HepG2 (cell line): ENCODE measurements at regions not wholly inside any gene's neighbourhood (a gene's known extent, or its start where the extent isn't known, plus 50 kb on each side); places are given as distances from the start of the nearest gene placed in this dataset.

Experiments used
- ATAC-seq: fragments of 200-7000 bp; cut with Tn5 transposase; 3 replicates; pipeline ENCODE4 v1.9.1; 2020; ENCODE audit warnings: mild to moderate bottlenecking, moderate library complexity
- BruUV-seq: library from RNA; stranded (reverse); fragments of 400-500 nt; replicated peaks from 2 replicates; lab custom pipeline; 2021; lab: Mats Ljungman, UMichigan
- CTCF ChIA-PET: fragments of 300-600 bp; formaldehyde crosslinking; extraction: SDS; loops from one replicate; lab custom pipeline; 2021; ENCODE audit warnings: low total read pairs, inconsistent platforms, low intra/inter-chr PET ratio; lab: Yijun Ruan, JAX
- POLR2A ChIA-PET: fragments of 350-600 bp; sonication (Branson Sonifier 250); formaldehyde crosslinking; loops from one replicate; lab custom pipeline; 2020; ENCODE audit warnings: antibody characterized with exemption, inconsistent platforms; lab: Yijun Ruan, JAX
- DNase-seq: peaks from one replicate; pipeline ENCODE4 v3.0.0-alpha.2; 2015; ENCODE audit warnings: low spot score
- FAIRE-seq: peaks from 3 replicates; lab custom pipeline; 2011; peaks lifted over from hg19 to GRCh38; lab: Jason Lieb, UNC
- H2AFZ ChIP-seq: one replicate; pipeline ENCODE4 v1.6.1; 2011; ENCODE audit warnings: low read length, inconsistent platforms
- H3K27ac ChIP-seq: fragments of 300-600 bp; 3 replicates; pipeline ENCODE4 v1.8.0; 2011; ENCODE audit warnings: mixed run types, mild to moderate bottlenecking, mixed read lengths, low read length, inconsistent platforms; ENCODE audit not compliant: insufficient read depth; ENCODE audit errors: extremely low read length
- H3K27me3 ChIP-seq, 2 experiments: fragments of 200-600 bp in 1 of 2; 2 replicates in 1 of 2; 3 replicates in 1 of 2; pipeline versions ENCODE4 v1.6.0 to v1.8.0; 2011; ENCODE audit warnings: low read length in 2 of 2, mild to moderate bottlenecking in 2 of 2, moderate library complexity in 2 of 2, inconsistent platforms in 1 of 2; ENCODE audit not compliant: insufficient read depth in 2 of 2, control insufficient read depth in 1 of 2
- H3K36me3 ChIP-seq, 2 experiments: fragments of 200-600 bp in 1 of 2; replicated peaks in 1 of 2; 2 replicates in 1 of 2; 3 replicates in 1 of 2; pipeline versions ENCODE4 v1.5.1 to v1.8.0; 2011; ENCODE audit warnings: low read length in 2 of 2, inconsistent platforms in 1 of 2; ENCODE audit not compliant: insufficient read depth in 2 of 2, control insufficient read depth in 1 of 2
- H3K4me1 ChIP-seq: 2 replicates; pipeline ENCODE4 v1.5.1; 2012; ENCODE audit warnings: low read length, inconsistent platforms; ENCODE audit not compliant: insufficient read depth
- H3K4me2 ChIP-seq: 2 replicates; pipeline ENCODE4 v1.6.0; 2011; ENCODE audit warnings: low read depth, low read length, inconsistent platforms
- H3K4me3 ChIP-seq, 3 experiments: fragments of 200-600 bp in 1 of 3; sonication (generic), shearing (Covaris generic) in 1 of 3; replicated peaks in 1 of 3; 2 replicates each; pipeline ENCODE4 v1.5.1; 2011 to 2016; ENCODE audit warnings: low read length in 3 of 3, inconsistent platforms in 2 of 3, low read depth in 2 of 3, mild to moderate bottlenecking in 2 of 3, control low read depth in 1 of 3, mixed read lengths in 1 of 3; ENCODE audit not compliant: insufficient read depth in 1 of 3
- H3K79me2 ChIP-seq: one replicate; pipeline ENCODE4 v1.6.1; 2011; ENCODE audit warnings: low read length, inconsistent platforms; ENCODE audit not compliant: insufficient read depth
- H3K9ac ChIP-seq: 2 replicates; pipeline ENCODE4 v1.6.0; 2011; ENCODE audit warnings: mild to moderate bottlenecking, low read depth, low read length, inconsistent platforms; ENCODE audit not compliant: insufficient read depth
- H3K9me3 ChIP-seq: 2 replicates; pipeline ENCODE4 v1.5.1; 2012; ENCODE audit warnings: mild to moderate bottlenecking, low read length
- H4K20me1 ChIP-seq: 2 replicates; pipeline ENCODE4 v1.6.0; 2011; ENCODE audit warnings: inconsistent platforms, mild to moderate bottlenecking, low read length, moderate library complexity; ENCODE audit not compliant: insufficient read depth
- CBX1 ChIP-seq: IDR thresholded peaks from one replicate; pipeline ENCODE4 v1.6.1; 2016; ENCODE audit warnings: antibody characterized with exemption, low read depth
- NR1H2 ChIP-seq: sonication (generic); formaldehyde crosslinking; IDR thresholded peaks from 2 replicates; pipeline ENCODE4 v1.8.1; 2022; ENCODE audit warnings: low read depth, missing genetic modification reagents, borderline replicate concordance
- SAFB2 ChIP-seq: sonication (generic); formaldehyde crosslinking; IDR thresholded peaks from 2 replicates; pipeline ENCODE4 v1.5.1; 2020; ENCODE audit warnings: missing genetic modification reagents, low read depth, mild to moderate bottlenecking, borderline replicate concordance
- in situ Hi-C: cut with HindIII; loops from 2 replicates; pipeline ENCODE4 v1.10.0; 2017; ENCODE audit warnings: low pct_unique_long_range_greater_than_20kb; ENCODE audit not compliant: extremely low pct_ligation_motif_present
- intact Hi-C: fragments of 100-400 bp; cut with micrococcal nuclease; formaldehyde crosslinking; loops from one replicate; pipeline ENCODE4 v1.10.0; 2022; ENCODE audit not compliant: unreplicated experiment
- TF ChIP-seq, protein P1 (sequence below): sonication (generic); formaldehyde crosslinking; IDR thresholded peaks from 2 replicates; pipeline ENCODE4; 2020; ENCODE audit warnings: missing genetic modification reagents, mild to moderate bottlenecking, borderline replicate concordance
- TF ChIP-seq, protein P2 (sequence below): sonication (generic); formaldehyde crosslinking; IDR thresholded peaks from 2 replicates; pipeline ENCODE4 v1.4.0; 2020; ENCODE audit warnings: missing genetic modification reagents, mild to moderate bottlenecking, borderline replicate concordance

- DNase-seq (no peak), ATAC-seq (no peak), FAIRE-seq (no peak)
- Histone ChIP-seq H4K20me1 (no peaks in the 10 kb centered on the region), H3K27me3 (no peaks in the 10 kb centered on the region), H3K4me3 (no peak overlapping the region), H3K4me2 (no peak overlapping the region), H3K9ac (no peak overlapping the region), H3K9me3 (no peaks in the 10 kb centered on the region), H3K4me1 (0 out of 2 replicates have a peak, but pooled peaks cover 6% of the 10 kb centered on the region), H3K36me3 (no peaks in the 10 kb centered on the region), H3K79me2 (no peaks in the 10 kb centered on the region), H3K27ac (no peak overlapping the region), H2AFZ (no peak overlapping the region)
- POLR2A ChIA-PET: no interaction called here
- CTCF ChIA-PET: no interaction called here
- TF ChIP-seq CBX1 (no peak), SAFB2 (CRISPR knock-in tag) (no peak), NR1H2 (CRISPR knock-in tag) (no peak)
- TF ChIP-seq, protein P1, sequence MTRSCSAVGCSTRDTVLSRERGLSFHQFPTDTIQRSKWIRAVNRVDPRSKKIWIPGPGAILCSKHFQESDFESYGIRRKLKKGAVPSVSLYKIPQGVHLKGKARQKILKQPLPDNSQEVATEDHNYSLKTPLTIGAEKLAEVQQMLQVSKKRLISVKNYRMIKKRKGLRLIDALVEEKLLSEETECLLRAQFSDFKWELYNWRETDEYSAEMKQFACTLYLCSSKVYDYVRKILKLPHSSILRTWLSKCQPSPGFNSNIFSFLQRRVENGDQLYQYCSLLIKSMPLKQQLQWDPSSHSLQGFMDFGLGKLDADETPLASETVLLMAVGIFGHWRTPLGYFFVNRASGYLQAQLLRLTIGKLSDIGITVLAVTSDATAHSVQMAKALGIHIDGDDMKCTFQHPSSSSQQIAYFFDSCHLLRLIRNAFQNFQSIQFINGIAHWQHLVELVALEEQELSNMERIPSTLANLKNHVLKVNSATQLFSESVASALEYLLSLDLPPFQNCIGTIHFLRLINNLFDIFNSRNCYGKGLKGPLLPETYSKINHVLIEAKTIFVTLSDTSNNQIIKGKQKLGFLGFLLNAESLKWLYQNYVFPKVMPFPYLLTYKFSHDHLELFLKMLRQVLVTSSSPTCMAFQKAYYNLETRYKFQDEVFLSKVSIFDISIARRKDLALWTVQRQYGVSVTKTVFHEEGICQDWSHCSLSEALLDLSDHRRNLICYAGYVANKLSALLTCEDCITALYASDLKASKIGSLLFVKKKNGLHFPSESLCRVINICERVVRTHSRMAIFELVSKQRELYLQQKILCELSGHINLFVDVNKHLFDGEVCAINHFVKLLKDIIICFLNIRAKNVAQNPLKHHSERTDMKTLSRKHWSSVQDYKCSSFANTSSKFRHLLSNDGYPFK (CRISPR knock-in tag): no peak
- TF ChIP-seq, protein P2, sequence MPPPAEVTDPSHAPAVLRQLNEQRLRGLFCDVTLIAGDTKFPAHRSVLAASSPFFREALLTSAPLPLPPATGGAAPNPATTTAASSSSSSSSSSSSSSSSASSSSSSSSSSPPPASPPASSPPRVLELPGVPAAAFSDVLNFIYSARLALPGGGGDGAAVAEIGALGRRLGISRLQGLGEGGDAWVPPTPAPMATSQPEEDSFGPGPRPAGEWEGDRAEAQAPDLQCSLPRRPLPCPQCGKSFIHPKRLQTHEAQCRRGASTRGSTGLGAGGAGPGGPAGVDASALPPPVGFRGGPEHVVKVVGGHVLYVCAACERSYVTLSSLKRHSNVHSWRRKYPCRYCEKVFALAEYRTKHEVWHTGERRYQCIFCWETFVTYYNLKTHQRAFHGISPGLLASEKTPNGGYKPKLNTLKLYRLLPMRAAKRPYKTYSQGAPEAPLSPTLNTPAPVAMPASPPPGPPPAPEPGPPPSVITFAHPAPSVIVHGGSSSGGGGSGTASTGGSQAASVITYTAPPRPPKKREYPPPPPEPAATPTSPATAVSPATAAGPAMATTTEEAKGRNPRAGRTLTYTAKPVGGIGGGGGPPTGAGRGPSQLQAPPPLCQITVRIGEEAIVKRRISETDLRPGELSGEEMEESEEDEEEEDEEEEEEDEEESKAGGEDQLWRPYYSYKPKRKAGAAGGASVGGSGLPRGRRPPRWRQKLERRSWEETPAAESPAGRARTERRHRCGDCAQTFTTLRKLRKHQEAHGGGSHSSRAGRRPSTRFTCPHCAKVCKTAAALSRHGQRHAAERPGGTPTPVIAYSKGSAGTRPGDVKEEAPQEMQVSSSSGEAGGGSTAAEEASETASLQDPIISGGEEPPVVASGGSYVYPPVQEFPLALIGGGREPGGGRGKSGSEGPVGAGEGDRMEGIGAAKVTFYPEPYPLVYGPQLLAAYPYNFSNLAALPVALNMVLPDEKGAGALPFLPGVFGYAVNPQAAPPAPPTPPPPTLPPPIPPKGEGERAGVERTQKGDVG: no peak
- BruUV-seq: no TSS peak
- intact Hi-C loops: no loop called here
- in situ Hi-C loops: no loop called here
Measured at GRCh38 chr5:57741336-57741735, 258.7 kb upstream of the ACTBL2 start.
